GM12878 (cell line): ENCODE measurements at regions not wholly inside any gene's neighbourhood (a gene's known extent, or its start where the extent isn't known, plus 50 kb on each side); places are given as distances from the start of the nearest gene placed in this dataset.

Source experiments
- ATAC-seq: fragments of 200-7000 bp; cut with Tn5 transposase; 3 replicates; pipeline ENCODE4 v1.9.1; 2020; ENCODE audit warnings: mild to moderate bottlenecking, moderate library complexity
- BruUV-seq: library from RNA; stranded (reverse); fragments of 400-500 nt; replicated peaks from 2 replicates; lab custom pipeline; 2021; lab: Mats Ljungman, UMichigan
- CTCF ChIA-PET: fragments of 300-600 bp; sonication (Branson Sonifier 250); formaldehyde crosslinking; extraction: SDS; loops from one replicate; lab custom pipeline; 2021; ENCODE audit warnings: inconsistent platforms; lab: Yijun Ruan, JAX
- POLR2A ChIA-PET: fragments of 350-600 bp; formaldehyde crosslinking; extraction: SDS; loops from one replicate; lab custom pipeline; 2021; ENCODE audit warnings: inconsistent platforms; lab: Charles Lee
- RAD21 ChIA-PET: fragments of 300-600 bp; sonication (Branson Sonifier 250); formaldehyde crosslinking; loops from one replicate; lab custom pipeline; 2023; ENCODE audit warnings: antibody characterized with exemption; ENCODE audit not compliant: unreplicated experiment; lab: Charles Lee
- SMC1A ChIA-PET: fragments of 300-600 bp; sonication (Branson Sonifier 250); formaldehyde crosslinking; loops from one replicate; lab custom pipeline; 2023; ENCODE audit not compliant: unreplicated experiment, uncharacterized antibody; lab: Charles Lee
- DNase-seq: peaks from one replicate; pipeline ENCODE4 v3.0.0-alpha.2; 2011; ENCODE audit warnings: low read depth, low spot score
- FAIRE-seq: peaks from 3 replicates; lab custom pipeline; 2011; peaks lifted over from hg19 to GRCh38; lab: Jason Lieb, UNC
- H2AFZ ChIP-seq: 2 replicates; pipeline ENCODE4 v1.6.0; 2011; ENCODE audit warnings: low read depth, low read length, control low read depth; ENCODE audit not compliant: control insufficient read depth
- H3K27ac ChIP-seq: 2 replicates; pipeline ENCODE4 v1.5.1; 2011; ENCODE audit warnings: control low read depth; ENCODE audit not compliant: control insufficient read depth, insufficient read depth
- H3K27me3 ChIP-seq, 2 experiments: replicated peaks in 1 of 2; 2 replicates each; pipeline versions ENCODE4 v1.6.0 to v1.6.1; 2011; ENCODE audit warnings: low read length in 1 of 2; ENCODE audit not compliant: control insufficient read depth in 2 of 2, insufficient read depth in 2 of 2
- H3K36me3 ChIP-seq, 2 experiments: 2 replicates each; pipeline ENCODE4 v1.5.1; 2011; ENCODE audit warnings: low read length in 1 of 2; ENCODE audit not compliant: control insufficient read depth in 2 of 2, insufficient read depth in 2 of 2
- H3K4me1 ChIP-seq: 2 replicates; pipeline ENCODE4 v1.6.1; 2011; ENCODE audit warnings: mild to moderate bottlenecking, low read length, moderate library complexity, mixed read lengths; ENCODE audit not compliant: control insufficient read depth, insufficient read depth
- H3K4me2 ChIP-seq: 2 replicates; pipeline ENCODE4 v1.6.0; 2011; ENCODE audit warnings: control low read depth; ENCODE audit not compliant: control insufficient read depth, insufficient read depth
- H3K4me3 ChIP-seq: fragments of 200-600 bp; sonication (generic); 2 replicates; pipeline ENCODE4 v1.5.1; 2016
- H3K79me2 ChIP-seq: 2 replicates; pipeline ENCODE4 v1.6.0; 2011; ENCODE audit warnings: low read length; ENCODE audit not compliant: control insufficient read depth, insufficient read depth
- H3K9ac ChIP-seq: 2 replicates; pipeline ENCODE4 v1.8.0; 2011; ENCODE audit warnings: low read length, control low read depth, mixed read lengths; ENCODE audit not compliant: control insufficient read depth, insufficient read depth
- H3K9me3 ChIP-seq: replicated peaks from 3 replicates; pipeline ENCODE4 v1.5.1; 2011; ENCODE audit warnings: mild to moderate bottlenecking, low read length; ENCODE audit not compliant: control insufficient read depth, insufficient read depth
- H4K20me1 ChIP-seq: 2 replicates; pipeline ENCODE4 v1.6.0; 2011; ENCODE audit not compliant: control insufficient read depth, insufficient read depth
- BMI1 ChIP-seq: fragments of 450-650 bp; IDR thresholded peaks from 2 replicates; pipeline ENCODE4 v1.6.1; 2016; ENCODE audit warnings: mild to moderate bottlenecking, moderate library complexity, borderline replicate concordance
- CBX5 ChIP-seq: sonication (generic); IDR thresholded peaks from 2 replicates; pipeline ENCODE4 v1.6.1; 2016; ENCODE audit warnings: low read depth, moderate library complexity, mild to moderate bottlenecking, inconsistent platforms
- EP300 ChIP-seq, 2 experiments: fragments of 150-350 bp in 1 of 2; IDR thresholded peaks; 2 replicates each; pipeline ENCODE4 v1.6.1; 2011 to 2012; ENCODE audit warnings: low read depth in 2 of 2, low read length in 2 of 2, borderline replicate concordance in 1 of 2, improper control_type of control experiment in 1 of 2, inconsistent platforms in 1 of 2; ENCODE audit not compliant: control insufficient read depth in 1 of 2
- ETV6 ChIP-seq, 2 experiments: fragments of 450-650 bp in 1 of 2; IDR thresholded peaks in 1 of 2; conservative IDR thresholded peaks in 1 of 2; 2 replicates each; pipeline ENCODE4 v1.6.1; 2014; ENCODE audit warnings: antibody characterized with exemption in 1 of 2, borderline replicate concordance in 1 of 2, low read depth in 1 of 2, mild to moderate bottlenecking in 1 of 2, moderate library complexity in 1 of 2
- MYB ChIP-seq: fragments of 150-350 bp; IDR thresholded peaks from 2 replicates; pipeline ENCODE4 v1.6.1; 2014; ENCODE audit warnings: mild to moderate bottlenecking, low read depth, low read length, borderline replicate concordance
- NFIC ChIP-seq: IDR thresholded peaks from 2 replicates; pipeline ENCODE4 v1.6.1; 2012; ENCODE audit warnings: low read depth, mild to moderate bottlenecking, inconsistent platforms, low read length, moderate library complexity
- POLR2AphosphoS5 ChIP-seq: IDR thresholded peaks from 2 replicates; pipeline ENCODE4 v1.6.1; 2011; ENCODE audit warnings: mild to moderate bottlenecking, low read length, inconsistent platforms
- RAD51 ChIP-seq: fragments of 450-650 bp; IDR thresholded peaks from 2 replicates; pipeline ENCODE4 v1.6.1; 2016; ENCODE audit warnings: moderate library complexity, mild to moderate bottlenecking, inconsistent platforms
- SIN3A ChIP-seq: IDR thresholded peaks from 2 replicates; pipeline ENCODE4 v1.6.1; 2012; ENCODE audit warnings: low read depth, low read length, improper control_type of control experiment
- SMAD5 ChIP-seq: IDR thresholded peaks from 2 replicates; pipeline ENCODE4 v1.6.1; 2016; ENCODE audit warnings: antibody characterized with exemption, low read depth
- SP1 ChIP-seq: IDR thresholded peaks from one replicate; pipeline ENCODE4 v1.6.1; 2011; ENCODE audit warnings: low read depth, low read length
- ZNF24 ChIP-seq: fragments of 450-650 bp; IDR thresholded peaks from 2 replicates; pipeline ENCODE4 v1.6.1; 2017; ENCODE audit warnings: antibody characterized with exemption, mild to moderate bottlenecking
- WGBS: methylation state at CpG from one replicate; pipeline ENCODE4 v1.1.6; 2016; ENCODE audit warnings: low lambda C conversion rate; ENCODE audit not compliant: insufficient replicate concordance, insufficient coverage; ENCODE audit errors: missing lambda C conversion rate; 5-methylcytosine and 5-hydroxymethylcytosine counted together
- in situ Hi-C: fragments of 300-500 bp; cut with MboI; formaldehyde crosslinking; loops from 9 replicates; pipeline ENCODE4 v1.14.3; 2018; ENCODE audit warnings: mixed read lengths
- intact Hi-C: fragments of 100-400 bp; cut with micrococcal nuclease; formaldehyde crosslinking; loops from one replicate; pipeline ENCODE4 v1.14.2; 2022; ENCODE audit not compliant: unreplicated experiment
- TF ChIP-seq, protein P1 (sequence below): fragments of 150-350 bp; IDR thresholded peaks from 2 replicates; pipeline ENCODE4 v1.6.1; 2014; ENCODE audit warnings: mild to moderate bottlenecking, low read depth, low read length
- TF ChIP-seq, protein P2 (sequence below): fragments of 450-650 bp; IDR thresholded peaks from 2 replicates; pipeline ENCODE4 v1.6.1; 2017; ENCODE audit warnings: low read depth, mild to moderate bottlenecking, moderate library complexity

DNA sequence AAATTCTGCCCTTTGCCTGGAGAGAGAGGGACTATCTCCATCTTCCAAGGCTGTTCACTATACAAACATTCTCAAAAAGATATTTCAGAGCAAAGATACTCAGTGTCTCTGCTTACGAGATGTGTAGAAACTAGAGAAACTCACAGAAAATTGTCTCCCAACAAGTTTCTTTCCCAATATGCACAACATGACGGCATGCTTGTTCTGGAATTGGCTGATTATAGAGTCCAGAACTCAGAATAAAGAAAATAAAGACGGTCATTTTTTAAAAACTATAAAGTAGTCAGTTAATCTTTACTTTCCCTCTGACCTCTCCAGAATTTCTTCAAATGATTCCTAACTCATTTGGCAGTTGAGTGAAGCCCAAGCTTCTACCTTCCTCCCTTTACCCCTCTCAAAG, 285.5 kb upstream of the KLF3 start:
- H3K79me2 ChIP-seq: no peaks in the 10 kb centered on the region
- ATAC-seq (no peak), FAIRE-seq (no peak), DNase-seq (no peak)
- TF ChIP-seq ETV6 (conservative IDR thresholded peaks at IDR 0.05 in 1 of 2, IDR thresholded peaks at IDR 0.05 in 1 of 2; ENCODE audit: borderline replicate concordance in 1 of 2, low read depth in 1 of 2): no peak
- TF ChIP-seq BMI1: no peak
- no peak for TF ChIP-seq ZNF24
- peak; percentile 51; the same call in 1 of the 2 replicates for TF ChIP-seq CBX5
- no peak for TF ChIP-seq POLR2AphosphoS5
- no peak for TF ChIP-seq SP1
- POLR2A ChIA-PET: no interaction called here
- WGBS: 42% methylated on average over 3 of the region's 3 CpGs
- H3K4me2 ChIP-seq: no peak overlapping the region
- RAD21 ChIA-PET: no interaction called here
- no peaks in the 10 kb centered on the region for H3K4me1 ChIP-seq
- no peaks in the 10 kb centered on the region for H3K27me3 ChIP-seq
- CTCF ChIA-PET: no interaction called here
- SMC1A ChIA-PET: no interaction called here
- intact Hi-C loops: no loop called here
- no TSS peak for BruUV-seq
- H3K9ac ChIP-seq: no peak overlapping the region
- no peak overlapping the region for H2AFZ ChIP-seq
- no peak overlapping the region for H3K4me3 ChIP-seq
- in situ Hi-C loops: no loop called here
- no peaks in the 10 kb centered on the region for H3K36me3 ChIP-seq
- H3K9me3 ChIP-seq: no peaks in the 10 kb centered on the region
- H3K27ac ChIP-seq: no peak overlapping the region
- H4K20me1 ChIP-seq: no peaks in the 10 kb centered on the region

DNA sequence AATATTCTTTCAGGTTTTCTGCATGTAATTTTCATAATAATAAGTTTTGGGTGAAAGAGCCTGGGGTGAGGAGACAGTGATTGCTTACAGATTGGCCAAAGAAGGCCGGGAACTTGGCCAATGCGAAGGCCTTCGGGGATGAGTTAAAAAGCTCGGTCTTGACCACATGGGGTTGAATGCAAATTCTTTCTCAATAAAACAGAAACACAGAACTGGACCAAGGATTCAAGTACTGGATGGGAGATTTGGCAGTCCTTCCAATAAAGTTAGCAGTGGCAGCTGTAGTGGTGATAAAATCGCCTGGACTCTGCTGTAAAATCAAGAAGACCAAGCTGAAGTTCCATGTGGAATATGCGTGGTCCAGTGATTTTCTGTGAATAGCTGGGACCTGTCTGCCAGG, 282.2 kb upstream of the KLF3 start:
- ChIA-PET POLR2A (no interaction called here), RAD21 (no interaction called here), SMC1A (no interaction called here), CTCF (interaction anchor here (0.5 kb wide), 1 partner anchor 796 kb away, joined by 4 read pairs; no protein-coding TSS in a partner anchor)
- Histone ChIP-seq H3K9me3 (no peaks in the 10 kb centered on the region), H4K20me1 (no peaks in the 10 kb centered on the region), H3K27me3 (no peaks in the 10 kb centered on the region), H2AFZ (no peak overlapping the region), H3K4me1 (no peaks in the 10 kb centered on the region), H3K4me2 (no peak overlapping the region), H3K36me3 (no peaks in the 10 kb centered on the region), H3K4me3 (no peak overlapping the region), H3K27ac (no peak overlapping the region), H3K79me2 (no peaks in the 10 kb centered on the region), H3K9ac (no peak overlapping the region)
- TF ChIP-seq MYB: no peak
- TF ChIP-seq, protein P1, sequence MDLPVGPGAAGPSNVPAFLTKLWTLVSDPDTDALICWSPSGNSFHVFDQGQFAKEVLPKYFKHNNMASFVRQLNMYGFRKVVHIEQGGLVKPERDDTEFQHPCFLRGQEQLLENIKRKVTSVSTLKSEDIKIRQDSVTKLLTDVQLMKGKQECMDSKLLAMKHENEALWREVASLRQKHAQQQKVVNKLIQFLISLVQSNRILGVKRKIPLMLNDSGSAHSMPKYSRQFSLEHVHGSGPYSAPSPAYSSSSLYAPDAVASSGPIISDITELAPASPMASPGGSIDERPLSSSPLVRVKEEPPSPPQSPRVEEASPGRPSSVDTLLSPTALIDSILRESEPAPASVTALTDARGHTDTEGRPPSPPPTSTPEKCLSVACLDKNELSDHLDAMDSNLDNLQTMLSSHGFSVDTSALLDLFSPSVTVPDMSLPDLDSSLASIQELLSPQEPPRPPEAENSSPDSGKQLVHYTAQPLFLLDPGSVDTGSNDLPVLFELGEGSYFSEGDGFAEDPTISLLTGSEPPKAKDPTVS: no peak
- TF ChIP-seq, protein P2, sequence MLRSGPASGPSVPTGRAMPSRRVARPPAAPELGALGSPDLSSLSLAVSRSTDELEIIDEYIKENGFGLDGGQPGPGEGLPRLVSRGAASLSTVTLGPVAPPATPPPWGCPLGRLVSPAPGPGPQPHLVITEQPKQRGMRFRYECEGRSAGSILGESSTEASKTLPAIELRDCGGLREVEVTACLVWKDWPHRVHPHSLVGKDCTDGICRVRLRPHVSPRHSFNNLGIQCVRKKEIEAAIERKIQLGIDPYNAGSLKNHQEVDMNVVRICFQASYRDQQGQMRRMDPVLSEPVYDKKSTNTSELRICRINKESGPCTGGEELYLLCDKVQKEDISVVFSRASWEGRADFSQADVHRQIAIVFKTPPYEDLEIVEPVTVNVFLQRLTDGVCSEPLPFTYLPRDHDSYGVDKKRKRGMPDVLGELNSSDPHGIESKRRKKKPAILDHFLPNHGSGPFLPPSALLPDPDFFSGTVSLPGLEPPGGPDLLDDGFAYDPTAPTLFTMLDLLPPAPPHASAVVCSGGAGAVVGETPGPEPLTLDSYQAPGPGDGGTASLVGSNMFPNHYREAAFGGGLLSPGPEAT: no peak
- no peak for TF ChIP-seq SIN3A
- TF ChIP-seq NFIC: no peak
- no peak for TF ChIP-seq SMAD5
- no peak for TF ChIP-seq EP300 (IDR thresholded peaks at IDR 0.05; ENCODE audit: borderline replicate concordance in 1 of 2, control insufficient read depth in 1 of 2, low read depth in 2 of 2, low read length in 2 of 2)
- no peak for TF ChIP-seq RAD51
- no TSS peak for BruUV-seq
- in situ Hi-C loops (no loop called here), intact Hi-C loops (no loop called here)
- no peak for ATAC-seq
- no peak for FAIRE-seq
- 45% methylated on average over 6 of the region's 6 CpGs for WGBS
- no peak for DNase-seq
